Right ventricle myocardium inferior (tissue), 1 donor: ENCODE measurements at regions not wholly inside any gene's neighbourhood (a gene's known extent, or its start where the extent isn't known, plus 50 kb on each side); places are given as distances from the start of the nearest gene placed in this dataset.
A peak's percentile ranks its signal among the peaks of the same experiment; 100 is the strongest.
"Not testable (repeated sequence)": the region's sequence is repeated elsewhere in the genome, so short reads cannot be mapped to it uniquely, and the experiment has no call there.

Experiments
- ATAC-seq: fragments of 200-7000 bp; cut with Tn5 transposase; one replicate; pipeline ENCODE4 v1.9.1; 2020; ENCODE audit warnings: mild to moderate bottlenecking, moderate library complexity
- DNase-seq: peaks from one replicate; pipeline ENCODE4 v3.0.0; 2021; ENCODE audit errors: missing footprints
- intact Hi-C: fragments of 100-400 bp; cut with DNase I; formaldehyde crosslinking; loops from one replicate; pipeline ENCODE4 v1.11.0; 2022
- donor health status: DM: no; HTN: yes; CAD: no; lungs with severe emphysema.

- no peak for ATAC-seq
- DNase-seq, result no peak
- intact Hi-C loops, result no loop called here
Observed at GRCh38 chr7:19970514-19970913, 197.1 kb upstream of the TMEM196 start.

- intact Hi-C loops, result no loop called here
- no peak for DNase-seq
- ATAC-seq, result no peak
Observed at GRCh38 chr7:19969859-19970493, 196.6 kb upstream of the TMEM196 start.

GRCh38 chr7:19964246-19964645 lies 190.8 kb upstream of the TMEM196 start:
- intact Hi-C loops, result no loop called here
- DNase-seq (no peak), ATAC-seq (peak; percentile 46)

GRCh38 chr7:19963695-19964094 lies 190.3 kb upstream of the TMEM196 start:
- intact Hi-C loops, result no loop called here
- ATAC-seq, result no peak
- DNase-seq, result no peak

GRCh38 chr7:19958309-19958896 lies 185.0 kb upstream of the TMEM196 start:
- no peak for ATAC-seq
- intact Hi-C loops, result no loop called here
- no peak for DNase-seq

- ATAC-seq, result no peak
- intact Hi-C loops, result no loop called here
- no peak for DNase-seq
Observed at GRCh38 chr7:19957664-19958063, 184.2 kb upstream of the TMEM196 start.

- ATAC-seq, DNase-seq, intact Hi-C loops: not testable (repeated sequence)
Observed at GRCh38 chr7:19954166-19954565, 180.7 kb upstream of the TMEM196 start.

GRCh38 chr7:19953411-19953810 lies 180.0 kb upstream of the TMEM196 start:
- ATAC-seq, intact Hi-C loops, DNase-seq: not testable (repeated sequence)

GRCh38 chr7:19948160-19948559 lies 174.7 kb upstream of the TMEM196 start:
- intact Hi-C loops, result no loop called here
- no peak for DNase-seq
- ATAC-seq, result no peak

- intact Hi-C loops, result no loop called here
- DNase-seq (no peak), ATAC-seq (no peak)
Observed at GRCh38 chr7:19944363-19945120, 171.1 kb upstream of the TMEM196 start.

- ATAC-seq, result no peak
- DNase-seq, result no peak
- intact Hi-C loops, result no loop called here
Observed at GRCh38 chr7:19939746-19940145, 166.3 kb upstream of the TMEM196 start.

- no peak for DNase-seq
- intact Hi-C loops, result no loop called here
- no peak for ATAC-seq
Observed at GRCh38 chr7:19932549-19933249, 159.3 kb upstream of the TMEM196 start.

GRCh38 chr7:19930851-19931250 lies 157.4 kb upstream of the TMEM196 start:
- intact Hi-C loops, result no loop called here
- DNase-seq, result no peak
- ATAC-seq, result no peak

GRCh38 chr7:19930051-19930450 lies 156.6 kb upstream of the TMEM196 start:
- intact Hi-C loops, result no loop called here
- ATAC-seq (no peak), DNase-seq (no peak)

GRCh38 chr7:19928247-19928646 lies 154.8 kb upstream of the TMEM196 start:
- ATAC-seq (no peak), DNase-seq (no peak)
- intact Hi-C loops, result no loop called here

GRCh38 chr7:19920705-19921104 lies 147.3 kb upstream of the TMEM196 start:
- no peak for ATAC-seq
- intact Hi-C loops, result no loop called here
- peak; percentile 30 for DNase-seq

- intact Hi-C loops, result no loop called here
- no peak for ATAC-seq
- no peak for DNase-seq
Observed at GRCh38 chr7:19920166-19920565, 146.7 kb upstream of the TMEM196 start.

- ATAC-seq (peak; percentile 34), DNase-seq (no peak)
- intact Hi-C loops, result no loop called here
Observed at GRCh38 chr7:19919261-19920095, 146.1 kb upstream of the TMEM196 start.

GRCh38 chr7:19916046-19916445 lies 142.6 kb upstream of the TMEM196 start:
- no peak for ATAC-seq
- no peak for DNase-seq
- intact Hi-C loops, result no loop called here
